ENCODE measurements at regions not wholly inside any gene's neighbourhood (a gene's known extent, or its start where the extent isn't known, plus 50 kb on each side); places are given as distances from the start of the nearest gene placed in this dataset.

DNA sequence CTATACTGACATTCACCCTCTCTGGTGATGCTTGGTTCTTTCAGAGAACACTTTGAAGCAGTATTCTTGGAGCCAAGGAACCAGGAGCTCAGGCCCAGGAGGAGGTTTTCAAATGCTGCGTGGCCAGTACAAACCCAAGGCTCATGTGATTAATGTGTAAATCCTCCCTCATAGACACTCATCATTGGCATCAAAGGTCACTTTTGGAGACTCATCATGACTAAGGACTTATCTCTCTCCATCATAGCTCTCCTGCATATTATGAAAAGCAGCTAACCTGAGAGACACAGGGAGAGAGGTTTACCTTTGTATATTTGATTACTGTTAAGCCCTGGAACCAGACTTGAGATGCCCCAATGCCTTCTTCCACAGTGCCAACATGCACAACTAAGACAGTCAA, 115.3 kb upstream of the SRD5A2 start:
- CTCF ChIA-PET: no interaction called here
- Histone ChIP-seq H3K4me1 (ENCODE audit: insufficient read depth, low read length, poor library complexity, severe bottlenecking) (no peaks in the 10 kb centered on the region), H3K4me3 (ENCODE audit: low read depth, low read length, poor library complexity, severe bottlenecking) (no peak overlapping the region), H3K27me3 (replicated peaks; ENCODE audit: insufficient read depth, low read depth, low read length, poor library complexity) (no peaks in the 10 kb centered on the region), H3K36me3 (ENCODE audit: insufficient read depth, low read length, poor library complexity, severe bottlenecking) (no peaks in the 10 kb centered on the region), H3K27ac (ENCODE audit: low read depth, low read length, poor library complexity, severe bottlenecking) (no peak overlapping the region), H3K9me3 (ENCODE audit: low read depth, low read length, poor library complexity, severe bottlenecking) (peaks cover 39% of the 10 kb centered on the region)
- TF ChIP-seq, protein P1, sequence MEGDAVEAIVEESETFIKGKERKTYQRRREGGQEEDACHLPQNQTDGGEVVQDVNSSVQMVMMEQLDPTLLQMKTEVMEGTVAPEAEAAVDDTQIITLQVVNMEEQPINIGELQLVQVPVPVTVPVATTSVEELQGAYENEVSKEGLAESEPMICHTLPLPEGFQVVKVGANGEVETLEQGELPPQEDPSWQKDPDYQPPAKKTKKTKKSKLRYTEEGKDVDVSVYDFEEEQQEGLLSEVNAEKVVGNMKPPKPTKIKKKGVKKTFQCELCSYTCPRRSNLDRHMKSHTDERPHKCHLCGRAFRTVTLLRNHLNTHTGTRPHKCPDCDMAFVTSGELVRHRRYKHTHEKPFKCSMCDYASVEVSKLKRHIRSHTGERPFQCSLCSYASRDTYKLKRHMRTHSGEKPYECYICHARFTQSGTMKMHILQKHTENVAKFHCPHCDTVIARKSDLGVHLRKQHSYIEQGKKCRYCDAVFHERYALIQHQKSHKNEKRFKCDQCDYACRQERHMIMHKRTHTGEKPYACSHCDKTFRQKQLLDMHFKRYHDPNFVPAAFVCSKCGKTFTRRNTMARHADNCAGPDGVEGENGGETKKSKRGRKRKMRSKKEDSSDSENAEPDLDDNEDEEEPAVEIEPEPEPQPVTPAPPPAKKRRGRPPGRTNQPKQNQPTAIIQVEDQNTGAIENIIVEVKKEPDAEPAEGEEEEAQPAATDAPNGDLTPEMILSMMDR (conservative IDR thresholded peaks at IDR 0.05; ENCODE audit: low read depth, low read length): no peak
- TF ChIP-seq EZH2 (IDR thresholded peaks at IDR 0.05; ENCODE audit: borderline replicate concordance, low read depth, low read length, poor library complexity, severe bottlenecking): no peak
- DNase-seq (ENCODE audit: low spot score): no peak
- POLR2A ChIA-PET (ENCODE audit: low non-redundant PET): no interaction called here
- intact Hi-C loops (cut with micrococcal nuclease; ENCODE audit: unreplicated experiment): no loop called here
- BruUV-seq (replicated peaks): no TSS peak

GRCh38 chr2:31694444-31694843, 113.7 kb upstream of the SRD5A2 start:
- Histone ChIP-seq H3K9me3 (ENCODE audit: low read depth, low read length, poor library complexity, severe bottlenecking) (peaks cover 32% of the 10 kb centered on the region), H3K27me3 (replicated peaks; ENCODE audit: insufficient read depth, low read depth, low read length, poor library complexity) (no peaks in the 10 kb centered on the region), H3K27ac (ENCODE audit: low read depth, low read length, poor library complexity, severe bottlenecking) (no peak overlapping the region), H3K4me1 (ENCODE audit: insufficient read depth, low read length, poor library complexity, severe bottlenecking) (no peaks in the 10 kb centered on the region), H3K4me3 (ENCODE audit: low read depth, low read length, poor library complexity, severe bottlenecking) (no peak overlapping the region), H3K36me3 (ENCODE audit: insufficient read depth, low read length, poor library complexity, severe bottlenecking) (no peaks in the 10 kb centered on the region)
- DNase-seq (ENCODE audit: low spot score): peak; percentile 37
- BruUV-seq (replicated peaks): no TSS peak
- intact Hi-C loops (cut with micrococcal nuclease; ENCODE audit: unreplicated experiment): no loop called here
- CTCF ChIA-PET: no interaction called here
- TF ChIP-seq, protein P1 (conservative IDR thresholded peaks at IDR 0.05; ENCODE audit: low read depth, low read length): 0 out of 2 replicates have a peak, but pooled peaks have one; percentile 28
- no peak for TF ChIP-seq EZH2 (IDR thresholded peaks at IDR 0.05; ENCODE audit: borderline replicate concordance, low read depth, low read length, poor library complexity, severe bottlenecking)
- POLR2A ChIA-PET (ENCODE audit: low non-redundant PET): no interaction called here

GRCh38 chr2:31693882-31694281, 113.1 kb upstream of the SRD5A2 start:
- ChIA-PET POLR2A (ENCODE audit: low non-redundant PET) (no interaction called here), CTCF (no interaction called here)
- peaks cover 31% of the 10 kb centered on the region for H3K9me3 ChIP-seq (ENCODE audit: low read depth, low read length, poor library complexity, severe bottlenecking)
- no peak for DNase-seq (ENCODE audit: low spot score)
- H3K4me1 ChIP-seq (ENCODE audit: insufficient read depth, low read length, poor library complexity, severe bottlenecking): no peaks in the 10 kb centered on the region
- H3K36me3 ChIP-seq (ENCODE audit: insufficient read depth, low read length, poor library complexity, severe bottlenecking): no peaks in the 10 kb centered on the region
- BruUV-seq (replicated peaks): no TSS peak
- intact Hi-C loops (cut with micrococcal nuclease; ENCODE audit: unreplicated experiment): no loop called here
- H3K27me3 ChIP-seq (replicated peaks; ENCODE audit: insufficient read depth, low read depth, low read length, poor library complexity): no peaks in the 10 kb centered on the region
- TF ChIP-seq, protein P1 (conservative IDR thresholded peaks at IDR 0.05; ENCODE audit: low read depth, low read length): no peak
- TF ChIP-seq EZH2 (IDR thresholded peaks at IDR 0.05; ENCODE audit: borderline replicate concordance, low read depth, low read length, poor library complexity, severe bottlenecking): no peak
- no peak overlapping the region for H3K27ac ChIP-seq (ENCODE audit: low read depth, low read length, poor library complexity, severe bottlenecking)
- no peak overlapping the region for H3K4me3 ChIP-seq (ENCODE audit: low read depth, low read length, poor library complexity, severe bottlenecking)
